Progenitor cell of endocrine pancreas (in vitro differentiated cells): ENCODE measurements at regions not wholly inside any gene's neighbourhood (a gene's known extent, or its start where the extent isn't known, plus 50 kb on each side); places are given as distances from the start of the nearest gene placed in this dataset.
"Not testable (repeated sequence)": the region's sequence is repeated elsewhere in the genome, so short reads cannot be mapped to it uniquely, and the experiment has no call there.

Experiments used
- DNase-seq: peaks from one replicate; pipeline ENCODE4 v3.0.0; 2021; ENCODE audit warnings: low spot score; ENCODE audit not compliant: unreplicated experiment
- H3K27ac Mint-ChIP-seq: 2 replicates; pipeline ENCODE4 v1.8.0; 2021; ENCODE audit warnings: mild to moderate bottlenecking, moderate library complexity, mixed read lengths
- H3K27me3 Mint-ChIP-seq: 2 replicates; pipeline ENCODE4 v1.8.0; 2021; ENCODE audit warnings: mixed read lengths
- H3K36me3 Mint-ChIP-seq: 2 replicates; pipeline ENCODE4 v1.8.0; 2022; ENCODE audit warnings: mixed read lengths; ENCODE audit not compliant: insufficient read depth
- H3K4me1 Mint-ChIP-seq: 2 replicates; pipeline ENCODE4 v1.8.0; 2021; ENCODE audit warnings: low read depth, mixed read lengths
- H3K4me3 Mint-ChIP-seq: 2 replicates; pipeline ENCODE4 v1.8.0; 2021; ENCODE audit warnings: low read depth, mild to moderate bottlenecking, moderate library complexity, mixed read lengths
- H3K9me3 Mint-ChIP-seq: 2 replicates; pipeline ENCODE4 v1.8.0; 2021; ENCODE audit warnings: low read depth, mixed read lengths
- CTCF ChIP-seq: fragments of 200-600 bp; sonication (generic); IDR thresholded peaks from one replicate; pipeline ENCODE4 v1.5.0; 2021; ENCODE audit warnings: antibody characterized with exemption, mild to moderate bottlenecking; ENCODE audit not compliant: unreplicated experiment

DNA sequence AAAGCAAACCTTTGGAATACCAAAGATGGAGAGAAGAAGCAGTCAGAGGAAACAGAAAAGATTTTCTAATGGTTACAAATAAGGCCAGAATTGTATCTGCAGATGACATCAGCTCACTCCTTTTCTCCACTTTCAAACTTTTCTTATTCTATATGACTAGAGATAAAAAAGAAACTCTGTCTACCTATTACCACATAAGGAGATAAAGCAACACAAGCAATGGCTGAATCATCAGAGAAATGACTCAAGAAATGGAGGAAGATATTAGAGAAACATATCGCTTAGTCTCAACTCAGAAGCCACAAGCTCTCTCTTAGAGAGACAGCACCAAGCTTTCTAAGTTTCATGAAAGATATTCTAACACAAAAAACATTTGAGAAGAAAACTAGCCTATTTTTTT lies 784.0 kb downstream of the ZPLD1 start:
- H3K27me3 Mint-ChIP-seq = no peaks in the 10 kb centered on the region
- DNase-seq = no peak
- no peak for TF ChIP-seq CTCF
- H3K4me3 Mint-ChIP-seq = no peak overlapping the region
- H3K27ac Mint-ChIP-seq = no peak overlapping the region
- H3K9me3 Mint-ChIP-seq = no peaks in the 10 kb centered on the region
- H3K4me1 Mint-ChIP-seq = no peaks in the 10 kb centered on the region
- no peaks in the 10 kb centered on the region for H3K36me3 Mint-ChIP-seq

- Mint-ChIP-seq H3K4me3 (no peak overlapping the region), H3K27ac (no peak overlapping the region), H3K9me3 (no peaks in the 10 kb centered on the region), H3K36me3 (no peaks in the 10 kb centered on the region), H3K4me1 (no peaks in the 10 kb centered on the region), H3K27me3 (no peaks in the 10 kb centered on the region)
- no peak for DNase-seq
- TF ChIP-seq CTCF = no peak
These were observed 792.8 kb downstream of the ZPLD1 start for GRCh38 chr3:103227651-103228050.

DNA sequence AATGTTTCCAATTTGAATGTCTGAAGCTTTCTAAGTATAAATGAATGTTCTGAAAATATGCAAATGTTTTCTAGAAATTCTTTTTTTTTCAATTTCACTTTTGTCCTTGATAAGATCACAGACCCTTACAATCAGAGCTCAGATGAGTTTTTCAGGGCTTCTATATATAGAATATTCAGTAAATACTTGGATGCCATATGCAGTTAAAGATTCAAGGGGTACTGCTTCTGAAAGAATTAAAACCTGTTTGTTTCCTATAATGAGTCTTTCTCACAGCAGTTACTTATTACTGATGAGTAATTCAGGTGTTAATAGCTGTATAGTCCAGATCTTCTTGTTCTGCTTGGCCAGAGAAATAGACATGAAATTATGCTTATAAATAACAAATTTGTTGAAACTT lies 812.6 kb downstream of the ZPLD1 start:
- no peaks in the 10 kb centered on the region for H3K27me3 Mint-ChIP-seq
- no peaks in the 10 kb centered on the region for H3K36me3 Mint-ChIP-seq
- H3K27ac Mint-ChIP-seq = no peak overlapping the region
- no peak for DNase-seq
- H3K4me1 Mint-ChIP-seq = no peaks in the 10 kb centered on the region
- TF ChIP-seq CTCF = no peak
- peaks cover 8% of the 10 kb centered on the region for H3K9me3 Mint-ChIP-seq
- H3K4me3 Mint-ChIP-seq = no peak overlapping the region

DNA sequence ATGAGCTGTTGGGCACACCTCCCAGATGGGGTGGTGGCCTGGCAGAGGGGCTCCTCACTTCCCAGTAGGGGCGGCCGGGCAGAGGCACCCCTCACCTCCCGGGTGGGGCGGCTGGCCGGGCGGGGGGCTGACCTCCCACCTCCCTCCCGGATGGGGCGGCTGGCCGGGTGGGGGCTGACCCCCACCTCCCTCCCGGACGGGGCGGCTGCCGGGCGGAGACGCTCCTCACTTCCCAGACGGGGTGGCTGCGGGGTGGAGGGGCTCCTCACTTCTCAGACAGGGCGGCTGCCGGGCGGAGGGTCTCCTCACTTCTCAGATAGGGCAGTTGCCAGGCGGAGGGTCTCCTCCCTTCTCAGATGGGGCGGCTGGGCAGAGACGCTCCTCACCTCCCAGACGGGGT lies 820.0 kb downstream of the ZPLD1 start:
- H3K4me1 Mint-ChIP-seq, H3K27me3 Mint-ChIP-seq, H3K27ac Mint-ChIP-seq, DNase-seq, H3K4me3 Mint-ChIP-seq, H3K36me3 Mint-ChIP-seq: not testable (repeated sequence)
- peaks cover 11% of the 10 kb centered on the region for H3K9me3 Mint-ChIP-seq

- H3K27me3 Mint-ChIP-seq = no peaks in the 10 kb centered on the region
- no peak overlapping the region for H3K4me3 Mint-ChIP-seq
- no peak overlapping the region for H3K27ac Mint-ChIP-seq
- DNase-seq = no peak
- peaks cover 16% of the 10 kb centered on the region for H3K9me3 Mint-ChIP-seq
- H3K36me3 Mint-ChIP-seq = no peaks in the 10 kb centered on the region
- H3K4me1 Mint-ChIP-seq = no peaks in the 10 kb centered on the region
- no peak for TF ChIP-seq CTCF
These were observed 834.5 kb downstream of the ZPLD1 start for GRCh38 chr3:103269287-103269686.

DNA sequence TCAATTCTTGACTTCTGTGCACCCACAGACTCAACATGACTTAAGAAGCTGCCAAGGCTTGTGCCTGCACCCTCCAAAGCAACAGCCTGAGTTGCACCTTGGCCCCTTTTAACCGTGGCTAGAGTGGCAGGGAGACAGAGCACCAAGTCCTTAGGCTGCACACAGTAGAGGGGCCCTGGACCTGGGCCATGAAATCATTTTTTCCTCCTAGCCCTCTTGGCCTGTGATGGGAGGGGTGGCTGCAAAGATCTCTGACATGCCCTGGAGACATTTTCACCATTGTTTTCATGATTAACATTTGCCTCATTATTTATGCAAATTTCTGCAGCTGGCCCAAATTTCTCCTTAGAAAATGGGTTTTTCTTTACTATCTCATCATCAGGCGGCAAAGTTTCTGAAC lies 836.8 kb downstream of the ZPLD1 start:
- no peak for DNase-seq
- H3K4me1 Mint-ChIP-seq = no peaks in the 10 kb centered on the region
- H3K9me3 Mint-ChIP-seq = peaks cover 21% of the 10 kb centered on the region
- no peaks in the 10 kb centered on the region for H3K36me3 Mint-ChIP-seq
- H3K4me3 Mint-ChIP-seq = no peak overlapping the region
- H3K27ac Mint-ChIP-seq = no peak overlapping the region
- H3K27me3 Mint-ChIP-seq = no peaks in the 10 kb centered on the region
- no peak for TF ChIP-seq CTCF
